Parathyroid adenoma (tissue), 2 donors: ENCODE measurements at regions not wholly inside any gene's neighbourhood (a gene's known extent, or its start where the extent isn't known, plus 50 kb on each side); places are given as distances from the start of the nearest gene placed in this dataset.

Source experiments
- H2AFZ ChIP-seq: fragments of 300-600 bp; sonication (generic); one replicate; pipeline ENCODE4 v1.7.0; 2017; ENCODE audit warnings: antibody characterized with exemption, mild to moderate bottlenecking
- H3K27ac ChIP-seq: fragments of 300-600 bp; sonication (generic); one replicate; pipeline ENCODE4 v1.7.0; 2017
- H3K27me3 ChIP-seq: fragments of 300-600 bp; sonication (generic); one replicate; pipeline ENCODE4 v1.7.0; 2017; ENCODE audit warnings: low read length; ENCODE audit not compliant: control insufficient read depth, insufficient read depth
- H3K36me3 ChIP-seq: fragments of 300-600 bp; sonication (generic); one replicate; pipeline ENCODE4 v1.7.0; 2017; ENCODE audit warnings: low read length; ENCODE audit not compliant: control insufficient read depth, insufficient read depth
- H3K4me1 ChIP-seq: fragments of 300-600 bp; sonication (generic); one replicate; pipeline ENCODE4 v1.7.0; 2017; ENCODE audit warnings: control low read depth
- H3K4me2 ChIP-seq: fragments of 300-600 bp; sonication (generic); one replicate; pipeline ENCODE4 v1.7.0; 2017; ENCODE audit warnings: low read length
- H3K4me3 ChIP-seq: fragments of 300-600 bp; sonication (generic); one replicate; pipeline ENCODE4 v1.7.0; 2017; ENCODE audit warnings: low read depth, low read length
- H3K79me2 ChIP-seq: fragments of 300-600 bp; sonication (generic); one replicate; pipeline ENCODE4 v1.7.0; 2017; ENCODE audit warnings: control low read depth
- H3K9ac ChIP-seq: fragments of 300-600 bp; sonication (generic); one replicate; pipeline ENCODE4 v1.7.0; 2017; ENCODE audit warnings: mild to moderate bottlenecking
- H3K9me3 ChIP-seq: fragments of 300-600 bp; sonication (generic); one replicate; pipeline ENCODE4 v1.7.0; 2017; ENCODE audit warnings: low read length; ENCODE audit not compliant: control insufficient read depth
- TF ChIP-seq, protein P1 (sequence below): fragments of 300-600 bp; sonication (generic); IDR thresholded peaks from one replicate; pipeline ENCODE4 v1.7.0; 2017; ENCODE audit warnings: antibody characterized with exemption, mild to moderate bottlenecking
- donor health status: primary hyperparathyroidism.

DNA sequence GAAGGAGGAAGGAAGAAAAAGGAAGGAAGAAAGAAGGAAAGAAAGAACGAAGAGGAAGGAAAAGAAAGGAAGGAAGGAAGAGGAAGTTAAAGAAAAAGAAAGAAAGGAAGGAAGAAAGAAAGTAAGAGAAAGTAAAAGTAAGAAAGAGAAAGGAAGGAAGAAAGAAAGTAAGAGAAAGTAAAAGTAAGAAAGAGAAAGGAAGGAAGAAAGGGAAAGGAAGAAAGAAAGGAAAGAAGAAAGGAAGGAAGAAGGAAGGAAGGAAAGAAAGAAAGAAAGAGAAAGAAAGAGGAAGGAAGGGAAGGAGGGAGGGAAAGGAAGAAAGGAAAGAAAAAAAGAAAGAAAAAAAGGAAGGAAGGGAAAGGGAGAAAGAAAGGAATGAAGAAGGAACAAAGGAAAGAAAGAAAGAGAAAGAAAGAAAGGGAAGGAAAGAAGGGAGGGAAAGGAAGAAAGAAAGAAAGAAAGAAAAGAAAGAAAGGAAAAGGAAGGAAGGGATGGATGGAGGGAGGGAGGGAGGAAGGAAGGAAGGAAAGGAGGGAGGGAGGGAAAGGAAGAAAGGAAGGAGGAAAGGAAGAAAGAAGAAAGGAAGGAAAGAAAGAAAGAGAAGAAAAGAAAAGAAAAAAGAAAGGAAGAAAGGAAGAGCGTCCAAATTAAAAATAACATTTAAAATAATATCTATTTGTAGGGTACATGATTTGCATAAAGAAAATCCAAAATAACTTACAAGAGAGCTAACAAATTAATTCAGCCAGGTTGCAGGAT is 827.9 kb downstream of the TSN start:
- H3K9ac ChIP-seq = no peak overlapping the region
- TF ChIP-seq, protein P1, sequence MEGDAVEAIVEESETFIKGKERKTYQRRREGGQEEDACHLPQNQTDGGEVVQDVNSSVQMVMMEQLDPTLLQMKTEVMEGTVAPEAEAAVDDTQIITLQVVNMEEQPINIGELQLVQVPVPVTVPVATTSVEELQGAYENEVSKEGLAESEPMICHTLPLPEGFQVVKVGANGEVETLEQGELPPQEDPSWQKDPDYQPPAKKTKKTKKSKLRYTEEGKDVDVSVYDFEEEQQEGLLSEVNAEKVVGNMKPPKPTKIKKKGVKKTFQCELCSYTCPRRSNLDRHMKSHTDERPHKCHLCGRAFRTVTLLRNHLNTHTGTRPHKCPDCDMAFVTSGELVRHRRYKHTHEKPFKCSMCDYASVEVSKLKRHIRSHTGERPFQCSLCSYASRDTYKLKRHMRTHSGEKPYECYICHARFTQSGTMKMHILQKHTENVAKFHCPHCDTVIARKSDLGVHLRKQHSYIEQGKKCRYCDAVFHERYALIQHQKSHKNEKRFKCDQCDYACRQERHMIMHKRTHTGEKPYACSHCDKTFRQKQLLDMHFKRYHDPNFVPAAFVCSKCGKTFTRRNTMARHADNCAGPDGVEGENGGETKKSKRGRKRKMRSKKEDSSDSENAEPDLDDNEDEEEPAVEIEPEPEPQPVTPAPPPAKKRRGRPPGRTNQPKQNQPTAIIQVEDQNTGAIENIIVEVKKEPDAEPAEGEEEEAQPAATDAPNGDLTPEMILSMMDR = no peak
- H2AFZ ChIP-seq = no peak overlapping the region
- H3K36me3 ChIP-seq = no peaks in the 10 kb centered on the region
- no peak overlapping the region for H3K4me2 ChIP-seq
- no peak overlapping the region for H3K27ac ChIP-seq
- H3K27me3 ChIP-seq = no peaks in the 10 kb centered on the region
- no peak overlapping the region for H3K4me3 ChIP-seq
- H3K79me2 ChIP-seq = no peaks in the 10 kb centered on the region
- H3K9me3 ChIP-seq = no peaks in the 10 kb centered on the region
- no peaks in the 10 kb centered on the region for H3K4me1 ChIP-seq

GRCh38 chr2:122590524-122590923 is 835.1 kb downstream of the TSN start:
- peaks cover 11% of the 10 kb centered on the region for H3K4me1 ChIP-seq
- no peaks in the 10 kb centered on the region for H3K9me3 ChIP-seq
- H3K4me3 ChIP-seq = no peak overlapping the region
- H2AFZ ChIP-seq = no peak overlapping the region
- H3K9ac ChIP-seq = no peak overlapping the region
- H3K27ac ChIP-seq = no peak overlapping the region
- no peaks in the 10 kb centered on the region for H3K36me3 ChIP-seq
- no peak overlapping the region for H3K4me2 ChIP-seq
- TF ChIP-seq, protein P1 = no peak
- no peaks in the 10 kb centered on the region for H3K27me3 ChIP-seq
- no peaks in the 10 kb centered on the region for H3K79me2 ChIP-seq

DNA sequence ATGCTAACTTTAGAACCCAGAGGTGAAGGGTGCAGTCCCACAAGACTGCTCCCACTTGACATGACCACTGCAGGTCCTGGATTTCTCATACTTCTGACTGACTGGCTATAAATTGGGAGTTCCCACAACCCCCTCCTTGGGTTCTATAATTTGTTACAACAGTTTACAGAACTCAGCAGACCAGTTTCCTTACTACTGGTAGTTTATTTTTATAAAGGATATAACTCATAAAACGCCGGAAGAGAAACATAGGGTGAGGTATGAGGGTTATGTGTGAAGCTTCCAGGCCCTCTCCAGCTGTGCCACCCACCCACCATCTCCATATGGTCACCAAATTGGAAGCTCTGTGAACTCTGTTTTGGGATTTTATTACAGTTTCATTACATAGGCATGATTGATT is 839.6 kb downstream of the TSN start:
- TF ChIP-seq, protein P1 = no peak
- Histone ChIP-seq H3K4me2 (no peak overlapping the region), H3K9me3 (no peaks in the 10 kb centered on the region), H3K27me3 (no peaks in the 10 kb centered on the region), H3K27ac (no peak overlapping the region), H3K9ac (no peak overlapping the region), H3K36me3 (no peaks in the 10 kb centered on the region), H3K4me3 (no peak overlapping the region), H3K4me1 (peaks cover 11% of the 10 kb centered on the region), H2AFZ (no peak overlapping the region), H3K79me2 (no peaks in the 10 kb centered on the region)

GRCh38 chr2:122596598-122596997 is 841.1 kb downstream of the TSN start:
- H3K4me3 ChIP-seq = no peak overlapping the region
- H3K4me2 ChIP-seq = no peak overlapping the region
- H3K9me3 ChIP-seq = no peaks in the 10 kb centered on the region
- TF ChIP-seq, protein P1 = no peak
- no peaks in the 10 kb centered on the region for H3K79me2 ChIP-seq
- peaks cover 11% of the 10 kb centered on the region for H3K4me1 ChIP-seq
- H3K27me3 ChIP-seq = no peaks in the 10 kb centered on the region
- no peak overlapping the region for H3K27ac ChIP-seq
- H2AFZ ChIP-seq = no peak overlapping the region
- H3K9ac ChIP-seq = no peak overlapping the region
- no peaks in the 10 kb centered on the region for H3K36me3 ChIP-seq

GRCh38 chr2:122598784-122599183 is 843.3 kb downstream of the TSN start:
- no peak overlapping the region for H3K4me3 ChIP-seq
- no peaks in the 10 kb centered on the region for H3K4me1 ChIP-seq
- no peaks in the 10 kb centered on the region for H3K27me3 ChIP-seq
- H3K79me2 ChIP-seq = no peaks in the 10 kb centered on the region
- TF ChIP-seq, protein P1 = no peak
- no peaks in the 10 kb centered on the region for H3K9me3 ChIP-seq
- H2AFZ ChIP-seq = no peak overlapping the region
- H3K27ac ChIP-seq = no peak overlapping the region
- no peak overlapping the region for H3K9ac ChIP-seq
- H3K36me3 ChIP-seq = no peaks in the 10 kb centered on the region
- H3K4me2 ChIP-seq = no peak overlapping the region
